ENCODE measurements at regions not wholly inside any gene's neighbourhood (a gene's known extent, or its start where the extent isn't known, plus 50 kb on each side); places are given as distances from the start of the nearest gene placed in this dataset.

GRCh38 chr2:221710744-221711143 is 138.6 kb upstream of the EPHA4 start:
- H3K27me3 Mint-ChIP-seq (ENCODE audit: unreplicated experiment): no peaks in the 10 kb centered on the region
- H3K27ac Mint-ChIP-seq (ENCODE audit: unreplicated experiment): no peak overlapping the region
- H3K9me3 Mint-ChIP-seq (ENCODE audit: low read depth, unreplicated experiment): peaks cover 4% of the 10 kb centered on the region
- no TSS peak for BruUV-seq (replicated peaks)
- no peak overlapping the region for H3K4me3 Mint-ChIP-seq (ENCODE audit: low read depth, unreplicated experiment)
- intact Hi-C loops (cut with micrococcal nuclease; ENCODE audit: unreplicated experiment): no loop called here
- TF ChIP-seq, protein P1, sequence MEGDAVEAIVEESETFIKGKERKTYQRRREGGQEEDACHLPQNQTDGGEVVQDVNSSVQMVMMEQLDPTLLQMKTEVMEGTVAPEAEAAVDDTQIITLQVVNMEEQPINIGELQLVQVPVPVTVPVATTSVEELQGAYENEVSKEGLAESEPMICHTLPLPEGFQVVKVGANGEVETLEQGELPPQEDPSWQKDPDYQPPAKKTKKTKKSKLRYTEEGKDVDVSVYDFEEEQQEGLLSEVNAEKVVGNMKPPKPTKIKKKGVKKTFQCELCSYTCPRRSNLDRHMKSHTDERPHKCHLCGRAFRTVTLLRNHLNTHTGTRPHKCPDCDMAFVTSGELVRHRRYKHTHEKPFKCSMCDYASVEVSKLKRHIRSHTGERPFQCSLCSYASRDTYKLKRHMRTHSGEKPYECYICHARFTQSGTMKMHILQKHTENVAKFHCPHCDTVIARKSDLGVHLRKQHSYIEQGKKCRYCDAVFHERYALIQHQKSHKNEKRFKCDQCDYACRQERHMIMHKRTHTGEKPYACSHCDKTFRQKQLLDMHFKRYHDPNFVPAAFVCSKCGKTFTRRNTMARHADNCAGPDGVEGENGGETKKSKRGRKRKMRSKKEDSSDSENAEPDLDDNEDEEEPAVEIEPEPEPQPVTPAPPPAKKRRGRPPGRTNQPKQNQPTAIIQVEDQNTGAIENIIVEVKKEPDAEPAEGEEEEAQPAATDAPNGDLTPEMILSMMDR (IDR thresholded peaks at IDR 0.05; ENCODE audit: unreplicated experiment): no peak
- H3K36me3 Mint-ChIP-seq (ENCODE audit: insufficient read depth, unreplicated experiment): no peaks in the 10 kb centered on the region
- no peak for DNase-seq
- no peaks in the 10 kb centered on the region for H3K4me1 Mint-ChIP-seq (ENCODE audit: low read depth, unreplicated experiment)
- CTCF ChIA-PET: no interaction called here

GRCh38 chr2:221708902-221709301 is 136.8 kb upstream of the EPHA4 start:
- no peaks in the 10 kb centered on the region for H3K27me3 Mint-ChIP-seq (ENCODE audit: unreplicated experiment)
- H3K36me3 Mint-ChIP-seq (ENCODE audit: insufficient read depth, unreplicated experiment): no peaks in the 10 kb centered on the region
- no TSS peak for BruUV-seq (replicated peaks)
- H3K4me1 Mint-ChIP-seq (ENCODE audit: low read depth, unreplicated experiment): no peaks in the 10 kb centered on the region
- CTCF ChIA-PET: no interaction called here
- TF ChIP-seq, protein P1 (IDR thresholded peaks at IDR 0.05; ENCODE audit: unreplicated experiment): no peak
- H3K9me3 Mint-ChIP-seq (ENCODE audit: low read depth, unreplicated experiment): peaks cover 4% of the 10 kb centered on the region
- no peak overlapping the region for H3K4me3 Mint-ChIP-seq (ENCODE audit: low read depth, unreplicated experiment)
- no peak for DNase-seq
- intact Hi-C loops (cut with micrococcal nuclease; ENCODE audit: unreplicated experiment): no loop called here
- H3K27ac Mint-ChIP-seq (ENCODE audit: unreplicated experiment): no peak overlapping the region

DNA sequence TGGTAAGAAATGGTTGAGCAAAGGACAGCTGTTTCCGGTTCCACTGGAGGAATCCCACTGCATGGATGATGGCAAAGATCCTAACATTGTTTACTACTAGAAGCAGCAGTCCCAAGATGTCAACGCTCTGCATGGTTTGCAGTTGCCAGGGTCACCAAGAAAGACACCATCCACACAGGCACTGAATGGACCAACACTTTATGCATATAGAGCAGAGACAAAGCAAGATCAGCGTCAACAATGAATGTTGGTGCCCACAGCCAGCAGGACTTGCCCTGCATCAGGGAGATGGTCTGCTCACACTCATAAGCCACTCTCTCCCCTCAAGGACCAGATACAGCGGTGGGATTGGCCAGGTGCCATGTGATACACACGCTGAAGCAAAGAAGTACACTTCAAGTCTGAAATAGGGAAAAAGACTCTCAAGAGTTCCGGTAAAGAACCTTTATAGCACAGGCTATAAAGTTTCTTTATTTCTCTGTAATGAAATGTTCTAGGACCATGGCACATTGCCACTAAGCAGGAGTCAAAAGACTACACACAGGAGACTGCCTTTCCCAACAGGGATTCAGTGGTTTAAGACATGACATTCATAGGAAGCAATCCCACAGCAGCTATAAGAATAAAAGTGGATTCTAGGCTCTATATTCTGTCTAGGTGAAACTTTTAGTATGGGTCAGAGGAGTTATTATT is 133.2 kb upstream of the EPHA4 start:
- TF ChIP-seq, protein P1 (IDR thresholded peaks at IDR 0.05; ENCODE audit: unreplicated experiment): no peak
- BruUV-seq (replicated peaks): no TSS peak
- peaks cover 4% of the 10 kb centered on the region for H3K9me3 Mint-ChIP-seq (ENCODE audit: low read depth, unreplicated experiment)
- CTCF ChIA-PET: no interaction called here
- H3K4me1 Mint-ChIP-seq (ENCODE audit: low read depth, unreplicated experiment): no peaks in the 10 kb centered on the region
- intact Hi-C loops (cut with micrococcal nuclease; ENCODE audit: unreplicated experiment): no loop called here
- H3K4me3 Mint-ChIP-seq (ENCODE audit: low read depth, unreplicated experiment): no peak overlapping the region
- H3K27me3 Mint-ChIP-seq (ENCODE audit: unreplicated experiment): no peaks in the 10 kb centered on the region
- no peaks in the 10 kb centered on the region for H3K36me3 Mint-ChIP-seq (ENCODE audit: insufficient read depth, unreplicated experiment)
- H3K27ac Mint-ChIP-seq (ENCODE audit: unreplicated experiment): no peak overlapping the region
- no peak for DNase-seq

DNA sequence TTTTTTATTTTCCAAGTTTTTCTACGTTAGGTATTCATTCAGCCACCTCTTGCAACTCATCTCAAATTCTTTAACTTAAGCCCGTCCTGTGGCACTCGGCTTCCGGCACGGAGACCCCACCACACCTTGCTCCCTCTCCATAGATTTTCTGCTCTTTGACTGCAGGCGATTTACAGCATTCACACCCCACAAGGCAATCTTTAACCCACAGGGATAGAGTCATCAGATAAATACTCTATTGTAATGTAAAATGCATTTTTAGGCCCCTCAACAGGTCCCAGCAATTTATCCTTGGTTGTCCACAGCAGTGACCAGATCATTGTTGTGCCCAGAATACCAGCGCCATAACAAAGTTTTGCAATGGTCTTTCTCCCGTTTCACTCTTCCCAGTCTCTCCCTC is 132.3 kb upstream of the EPHA4 start:
- no peaks in the 10 kb centered on the region for H3K27me3 Mint-ChIP-seq (ENCODE audit: unreplicated experiment)
- H3K4me3 Mint-ChIP-seq (ENCODE audit: low read depth, unreplicated experiment): no peak overlapping the region
- TF ChIP-seq, protein P1 (IDR thresholded peaks at IDR 0.05; ENCODE audit: unreplicated experiment): no peak
- DNase-seq: no peak
- no peaks in the 10 kb centered on the region for H3K4me1 Mint-ChIP-seq (ENCODE audit: low read depth, unreplicated experiment)
- H3K36me3 Mint-ChIP-seq (ENCODE audit: insufficient read depth, unreplicated experiment): no peaks in the 10 kb centered on the region
- CTCF ChIA-PET: no interaction called here
- intact Hi-C loops (cut with micrococcal nuclease; ENCODE audit: unreplicated experiment): no loop called here
- BruUV-seq (replicated peaks): no TSS peak
- no peak overlapping the region for H3K27ac Mint-ChIP-seq (ENCODE audit: unreplicated experiment)
- H3K9me3 Mint-ChIP-seq (ENCODE audit: low read depth, unreplicated experiment): peaks cover 7% of the 10 kb centered on the region

Measured in Calu3 (cell line).